GM04504 (cell line): ENCODE measurements at regions not wholly inside any gene's neighbourhood (a gene's known extent, or its start where the extent isn't known, plus 50 kb on each side); places are given as distances from the start of the nearest gene placed in this dataset.
"Not testable (repeated sequence)": the region's sequence is repeated elsewhere in the genome, so short reads cannot be mapped to it uniquely, and the experiment has no call there.

Experiments used
- DNase-seq: peaks from one replicate; pipeline ENCODE4 v3.0.0-alpha.2; 2012; ENCODE audit warnings: low read depth

DNA sequence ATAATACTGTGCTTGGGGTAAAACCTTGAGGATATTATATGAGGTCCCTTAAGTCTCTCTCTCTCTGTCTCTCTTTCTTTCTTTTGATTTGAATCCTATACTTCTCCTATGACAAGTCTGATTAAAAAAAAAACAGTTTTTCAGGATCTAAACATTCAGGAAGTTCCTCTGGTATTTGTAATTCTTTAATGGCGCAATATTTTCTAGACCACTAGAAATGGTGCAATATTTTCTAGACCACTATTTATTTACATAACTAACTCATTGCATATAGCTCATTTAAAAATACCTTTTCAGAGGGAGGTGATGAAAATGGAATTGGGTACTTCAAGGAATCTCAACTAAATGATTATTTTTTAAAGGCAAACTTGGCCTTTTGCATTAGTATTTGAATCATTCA, 1235.3 kb downstream of the GATA3 start:
- DNase-seq = no peak

DNA sequence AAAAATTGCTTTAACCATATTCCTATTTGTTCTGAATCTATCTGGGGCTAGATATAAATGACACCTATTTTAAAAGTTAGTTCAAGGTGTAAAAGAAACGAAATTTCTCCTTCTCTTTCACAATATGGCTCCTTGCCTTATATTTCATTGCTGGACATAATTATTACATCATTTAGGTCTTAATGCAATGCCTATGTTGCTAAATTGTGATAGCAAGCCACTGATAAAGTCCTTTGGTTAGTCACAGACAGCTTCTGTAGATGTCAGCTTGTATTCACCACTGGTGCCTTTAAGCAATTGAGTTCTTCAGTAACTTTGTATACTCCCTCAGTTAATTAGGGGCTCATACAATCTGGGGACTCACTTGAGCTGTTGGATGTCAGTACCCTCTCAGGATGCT, 1236.6 kb downstream of the GATA3 start:
- no peak for DNase-seq

DNA sequence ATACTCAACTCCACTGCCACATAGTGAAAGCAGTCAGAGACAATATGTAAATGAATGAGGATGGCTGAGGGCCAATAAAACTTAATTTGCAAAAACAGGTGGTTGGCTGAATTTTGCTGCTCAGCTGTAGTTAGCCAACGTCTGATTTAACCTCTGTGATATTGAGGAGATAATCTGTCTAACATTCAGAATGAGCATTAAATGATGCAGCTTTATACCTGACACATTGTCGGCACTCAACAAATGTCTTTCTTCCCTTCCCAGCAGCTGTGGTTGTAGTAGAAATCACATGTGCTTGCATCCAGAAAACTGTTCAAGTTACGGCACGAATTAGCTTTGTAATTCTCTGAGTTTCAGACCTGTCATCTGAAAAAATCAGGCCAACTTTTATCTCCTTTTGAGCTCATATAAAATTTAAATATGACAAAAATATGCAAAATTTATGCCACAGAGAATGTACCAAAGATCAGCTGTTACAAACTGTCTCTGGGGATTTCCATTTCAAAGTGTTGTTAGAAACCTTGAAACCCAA, 1239.7 kb downstream of the GATA3 start:
- DNase-seq = no peak

GRCh38 chr10:9294865-9295264, 1240.4 kb downstream of the GATA3 start:
- no peak for DNase-seq

DNA sequence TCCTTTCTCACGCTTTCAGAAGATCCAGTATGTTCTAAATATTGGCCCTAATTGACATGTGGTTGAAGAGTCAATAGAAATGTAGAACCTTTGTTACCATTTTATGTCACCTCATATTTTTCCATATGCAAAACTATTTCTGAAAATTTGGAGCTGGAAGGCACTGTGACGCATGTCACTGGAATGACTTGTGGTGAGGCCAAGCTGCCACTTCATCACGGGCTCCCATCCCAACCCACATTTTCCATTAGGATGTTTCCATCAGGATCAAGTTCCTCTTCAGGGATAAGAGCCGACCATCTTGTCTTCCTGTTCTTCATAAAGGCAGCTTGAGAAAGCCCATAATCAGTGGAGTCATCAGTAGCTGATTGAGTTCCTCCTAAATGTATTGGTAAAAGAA, 1241.7 kb downstream of the GATA3 start:
- DNase-seq = no peak

GRCh38 chr10:9297580-9297979, 1243.1 kb downstream of the GATA3 start:
- DNase-seq = no peak

DNA sequence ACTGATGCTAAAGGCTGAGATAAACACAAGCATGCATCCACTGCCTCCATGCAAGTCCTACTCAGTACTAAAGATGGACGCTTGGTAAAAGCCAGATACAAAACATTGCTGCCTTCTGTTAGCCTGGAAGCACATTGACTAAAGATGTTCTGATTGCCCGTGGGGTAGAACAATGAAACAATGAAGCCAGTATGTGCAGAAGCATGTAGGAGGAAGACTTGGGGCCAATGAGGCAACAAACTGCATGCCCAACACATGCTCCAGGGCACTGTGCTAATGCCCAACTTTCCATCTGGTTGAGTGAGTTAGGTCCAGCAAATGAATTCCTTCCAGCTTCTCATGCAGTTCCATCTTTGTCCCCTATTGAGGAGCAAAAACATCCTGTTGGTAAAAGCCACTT, 1245.5 kb downstream of the GATA3 start:
- DNase-seq = no peak

GRCh38 chr10:9301148-9301547, 1246.7 kb downstream of the GATA3 start:
- no peak for DNase-seq

- DNase-seq = no peak
Observed at GRCh38 chr10:9301554-9301953, 1247.1 kb downstream of the GATA3 start.

DNA sequence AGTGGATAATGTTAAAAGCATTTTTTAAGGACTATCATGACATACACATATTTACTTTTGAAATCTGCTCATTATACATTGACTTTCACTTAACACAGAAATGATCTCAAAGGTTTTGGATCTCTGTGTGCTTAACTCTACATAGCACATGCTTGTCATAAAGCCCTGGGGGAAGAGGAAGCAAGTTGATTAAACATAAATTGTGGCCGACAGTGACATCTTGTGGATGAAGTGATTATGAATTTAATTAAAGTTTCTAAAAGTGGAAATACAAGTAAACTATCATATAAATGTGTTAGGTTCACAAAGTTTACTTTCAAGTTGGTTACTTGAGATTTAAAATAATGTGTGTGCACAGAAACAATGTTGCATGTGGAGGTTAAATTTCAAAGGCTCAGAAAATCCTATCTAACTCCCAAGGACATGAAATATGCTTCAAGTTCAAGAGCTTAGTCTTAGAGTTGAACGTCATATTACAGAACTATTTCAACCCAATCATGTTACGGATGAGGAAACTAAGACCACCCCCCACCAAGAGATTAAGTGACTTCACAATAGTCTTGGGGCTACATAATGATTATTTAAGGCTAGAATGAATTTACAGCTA, 1247.8 kb downstream of the GATA3 start:
- peak; percentile 19 for DNase-seq

- no peak for DNase-seq
Observed at GRCh38 chr10:9305018-9305655, 1250.6 kb downstream of the GATA3 start.

DNA sequence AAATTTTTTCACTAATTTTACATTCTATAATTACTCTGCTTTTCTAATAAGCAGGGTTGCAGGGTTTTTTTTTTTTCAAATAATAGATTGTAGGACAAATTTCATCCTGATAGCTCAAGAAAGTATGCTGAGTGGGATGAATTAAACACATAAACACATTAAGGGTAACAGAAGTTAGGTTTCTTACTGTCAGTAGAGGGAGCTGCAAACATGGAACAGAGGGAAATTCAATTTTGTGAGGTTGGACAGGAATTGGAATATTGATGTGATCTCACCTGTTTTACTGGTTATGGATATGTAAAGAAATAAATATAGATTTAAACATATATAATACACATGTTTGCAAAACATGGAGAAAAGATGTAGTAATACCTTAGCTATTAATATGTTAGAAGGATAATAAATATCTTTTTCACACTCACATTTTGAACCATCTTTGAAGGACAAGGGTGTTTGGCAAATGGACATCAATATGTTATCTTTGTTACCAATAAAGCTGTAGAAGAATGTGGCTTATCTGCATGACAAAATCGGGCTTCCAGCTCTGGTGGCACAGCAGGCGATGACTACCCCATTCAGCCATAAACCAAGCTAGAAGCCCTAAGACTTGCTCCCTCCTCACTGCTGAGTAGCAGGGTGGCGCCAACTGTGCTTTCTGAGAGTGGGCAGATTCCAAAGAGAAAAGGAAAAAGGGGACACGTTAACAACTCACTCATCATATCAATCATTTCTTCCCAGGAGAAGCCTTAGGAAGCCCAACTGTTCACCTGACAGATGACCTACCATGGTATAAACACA, 1257.4 kb downstream of the GATA3 start:
- no peak for DNase-seq

GRCh38 chr10:9315292-9315691, 1260.8 kb downstream of the GATA3 start:
- no peak for DNase-seq

DNA sequence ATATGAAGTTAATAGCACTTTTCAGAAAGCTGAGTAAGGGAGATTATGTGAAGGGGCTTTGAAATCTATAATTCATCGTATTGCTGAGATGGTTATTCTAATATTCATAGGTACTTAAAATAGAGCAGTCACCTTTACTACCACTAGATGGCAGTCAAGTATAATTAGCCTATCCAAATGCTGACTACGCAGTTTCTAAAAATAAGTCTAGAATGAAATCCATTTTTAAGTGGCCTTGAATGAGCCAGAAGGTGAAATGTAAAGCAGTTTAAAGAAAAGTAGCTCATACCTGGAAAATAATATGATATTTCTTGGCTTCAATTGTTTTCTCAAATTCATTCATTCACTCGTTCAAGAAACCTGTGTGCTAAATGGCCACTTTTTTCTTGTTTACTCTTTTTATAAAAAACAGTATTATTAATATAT, 1277.1 kb downstream of the GATA3 start:
- peak; percentile 10 for DNase-seq

GRCh38 chr10:9334270-9334669, 1279.8 kb downstream of the GATA3 start:
- no peak for DNase-seq

GRCh38 chr10:9339716-9340115, 1285.2 kb downstream of the GATA3 start:
- DNase-seq = no peak

DNA sequence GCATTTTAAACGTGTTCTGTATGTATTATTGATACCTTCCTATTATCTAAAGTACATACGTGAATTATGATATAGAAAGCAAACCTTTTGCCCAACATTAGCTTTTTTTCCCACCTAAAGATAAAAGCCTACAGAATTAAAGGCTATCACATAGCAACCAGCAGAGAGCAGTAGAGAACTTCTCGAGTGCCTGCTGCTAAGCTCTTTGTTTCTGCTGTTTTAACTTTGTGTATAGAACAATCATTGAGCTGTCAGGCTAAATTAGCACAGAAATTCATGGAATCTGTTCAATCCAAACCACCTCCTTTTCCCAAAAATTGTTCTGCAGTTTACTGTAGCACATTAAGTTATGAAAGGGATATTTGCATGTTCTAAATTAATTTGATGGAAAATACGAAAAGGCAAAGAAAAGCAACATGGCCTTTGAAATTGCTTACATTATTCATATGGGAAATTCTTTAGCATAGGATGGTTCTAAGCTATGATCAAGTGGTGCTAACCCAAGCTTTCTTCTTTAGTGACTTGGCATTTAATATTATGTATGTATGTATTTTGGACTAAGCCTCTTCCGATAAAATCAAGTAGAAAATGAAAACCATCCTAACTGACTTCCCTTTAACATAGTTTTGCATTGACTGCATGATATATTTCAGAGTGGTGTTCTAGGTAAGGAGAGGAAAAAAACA, 1288.5 kb downstream of the GATA3 start:
- no peak for DNase-seq

DNA sequence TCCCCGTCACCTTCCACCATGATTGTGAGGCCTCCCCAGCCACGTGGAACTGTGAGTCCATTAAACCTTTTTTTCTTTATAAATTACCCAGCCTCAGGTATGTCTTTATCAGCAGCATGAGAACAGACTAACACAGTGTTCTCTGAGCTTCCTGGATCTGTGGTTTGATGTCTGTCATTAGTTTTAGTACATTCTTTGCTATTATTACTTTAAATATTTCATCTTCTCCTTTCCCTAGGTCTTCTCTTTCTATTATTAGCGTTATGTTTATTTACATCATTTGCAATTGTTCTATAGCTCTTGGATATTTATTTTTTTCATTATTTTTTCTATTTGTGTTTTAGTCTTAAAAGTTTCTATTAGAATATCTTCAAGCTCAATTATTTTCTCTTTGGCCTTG, 1293.4 kb downstream of the GATA3 start:
- DNase-seq = not testable (repeated sequence)

GRCh38 chr10:9357471-9357870, 1303.0 kb downstream of the GATA3 start:
- no peak for DNase-seq

- DNase-seq = no peak
Observed at GRCh38 chr10:9362721-9363120, 1308.2 kb downstream of the GATA3 start.

DNA sequence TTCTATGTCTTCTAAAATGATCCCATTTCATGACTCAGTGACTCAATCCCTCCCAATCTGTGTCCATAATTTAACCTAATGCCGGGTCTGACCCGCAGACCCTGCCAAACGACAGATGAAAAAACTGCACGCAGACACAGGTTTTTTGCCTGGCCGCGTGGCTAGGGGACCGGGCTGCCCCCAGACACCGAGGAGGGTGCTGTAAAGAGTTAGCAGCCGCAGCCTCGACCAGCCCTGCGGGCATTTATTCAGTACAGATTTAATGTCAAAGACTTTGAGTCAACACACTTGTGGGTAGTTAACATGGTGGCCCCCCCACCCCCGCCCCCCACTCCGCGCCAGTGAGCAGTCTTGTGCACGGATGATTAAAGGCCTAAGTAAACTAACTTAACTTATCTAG, 1324.7 kb downstream of the GATA3 start:
- DNase-seq = no peak

GRCh38 chr10:9381733-9382532, 1327.4 kb downstream of the GATA3 start:
- no peak for DNase-seq
